ENCODE measurements at regions not wholly inside any gene's neighbourhood (a gene's known extent, or its start where the extent isn't known, plus 50 kb on each side); places are given as distances from the start of the nearest gene placed in this dataset.
"Not testable (repeated sequence)": the region's sequence is repeated elsewhere in the genome, so short reads cannot be mapped to it uniquely, and the experiment has no call there.

DNA sequence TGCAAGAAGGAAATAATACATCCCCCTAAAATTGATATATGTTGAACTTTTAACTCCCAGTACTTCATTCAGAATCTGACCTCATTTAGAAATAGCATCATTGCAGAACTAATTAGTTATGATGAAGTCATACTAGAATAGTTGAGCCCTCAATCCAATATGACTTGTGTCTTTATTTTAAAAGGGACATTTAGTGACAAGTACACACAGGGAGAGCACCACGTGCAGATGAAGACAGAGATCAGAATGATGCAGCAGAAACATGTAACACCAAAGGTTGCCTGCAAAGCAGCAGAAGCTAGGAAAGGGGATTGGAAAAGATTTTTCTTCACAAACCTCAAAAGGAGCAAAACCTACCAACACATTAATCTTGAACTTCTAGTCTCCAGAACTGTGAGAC lies 2602.5 kb downstream of the PCDH9 start:
- DNase-seq (ENCODE audit: low spot score): no peak
- in situ Hi-C loops (cut with MboI; ENCODE audit: low pct_unique_long_range_greater_than_20kb, low sequenced_read_pairs, unreplicated experiment): no loop called here
- TF ChIP-seq, protein P1, sequence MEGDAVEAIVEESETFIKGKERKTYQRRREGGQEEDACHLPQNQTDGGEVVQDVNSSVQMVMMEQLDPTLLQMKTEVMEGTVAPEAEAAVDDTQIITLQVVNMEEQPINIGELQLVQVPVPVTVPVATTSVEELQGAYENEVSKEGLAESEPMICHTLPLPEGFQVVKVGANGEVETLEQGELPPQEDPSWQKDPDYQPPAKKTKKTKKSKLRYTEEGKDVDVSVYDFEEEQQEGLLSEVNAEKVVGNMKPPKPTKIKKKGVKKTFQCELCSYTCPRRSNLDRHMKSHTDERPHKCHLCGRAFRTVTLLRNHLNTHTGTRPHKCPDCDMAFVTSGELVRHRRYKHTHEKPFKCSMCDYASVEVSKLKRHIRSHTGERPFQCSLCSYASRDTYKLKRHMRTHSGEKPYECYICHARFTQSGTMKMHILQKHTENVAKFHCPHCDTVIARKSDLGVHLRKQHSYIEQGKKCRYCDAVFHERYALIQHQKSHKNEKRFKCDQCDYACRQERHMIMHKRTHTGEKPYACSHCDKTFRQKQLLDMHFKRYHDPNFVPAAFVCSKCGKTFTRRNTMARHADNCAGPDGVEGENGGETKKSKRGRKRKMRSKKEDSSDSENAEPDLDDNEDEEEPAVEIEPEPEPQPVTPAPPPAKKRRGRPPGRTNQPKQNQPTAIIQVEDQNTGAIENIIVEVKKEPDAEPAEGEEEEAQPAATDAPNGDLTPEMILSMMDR (IDR thresholded peaks at IDR 0.05; ENCODE audit: extremely low read depth, insufficient read depth, missing control alignments): no peak

DNA sequence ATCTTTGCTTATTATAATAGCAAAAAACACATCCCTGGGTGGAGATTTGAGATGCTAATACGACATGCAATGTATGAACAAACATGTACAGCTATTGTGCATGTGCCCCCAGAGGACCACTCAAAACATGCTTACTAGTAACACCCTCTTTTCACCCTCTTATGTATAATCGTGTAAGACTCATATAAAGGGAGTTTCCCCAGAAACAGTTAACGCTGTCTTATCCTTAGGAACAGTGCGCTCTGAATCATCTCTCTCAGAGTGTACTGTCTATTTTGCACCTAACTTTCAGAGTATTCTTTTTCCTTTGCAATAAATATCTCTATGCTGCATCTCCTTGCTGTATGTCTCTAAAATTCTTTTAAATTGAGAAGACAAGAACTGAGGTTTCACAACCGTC lies 2604.0 kb downstream of the PCDH9 start:
- DNase-seq (ENCODE audit: low spot score): no peak
- in situ Hi-C loops (cut with MboI; ENCODE audit: low pct_unique_long_range_greater_than_20kb, low sequenced_read_pairs, unreplicated experiment): no loop called here
- TF ChIP-seq, protein P1 (IDR thresholded peaks at IDR 0.05; ENCODE audit: extremely low read depth, insufficient read depth, missing control alignments): no peak

DNA sequence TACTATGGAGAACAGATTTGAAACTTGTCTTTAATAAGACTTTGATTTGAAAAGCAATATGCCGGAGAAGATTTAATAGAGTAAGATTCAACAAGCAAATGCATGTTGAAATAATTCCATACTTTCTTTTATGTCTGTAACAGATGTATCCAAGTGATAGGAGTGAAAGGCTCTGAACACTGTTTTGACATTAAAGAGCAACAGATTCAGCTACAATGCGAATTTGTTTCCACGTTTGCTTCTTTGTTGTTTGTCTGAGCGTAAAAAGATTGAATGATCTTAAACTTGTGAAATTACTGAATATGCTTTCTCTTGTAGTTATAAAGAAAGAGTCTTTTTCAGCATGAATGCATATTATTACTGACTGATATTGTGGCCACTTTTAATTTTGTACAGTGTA lies 2612.9 kb downstream of the PCDH9 start:
- no peak for DNase-seq (ENCODE audit: low spot score)
- TF ChIP-seq, protein P1 (IDR thresholded peaks at IDR 0.05; ENCODE audit: extremely low read depth, insufficient read depth, missing control alignments): no peak
- in situ Hi-C loops (cut with MboI; ENCODE audit: low pct_unique_long_range_greater_than_20kb, low sequenced_read_pairs, unreplicated experiment): no loop called here

DNA sequence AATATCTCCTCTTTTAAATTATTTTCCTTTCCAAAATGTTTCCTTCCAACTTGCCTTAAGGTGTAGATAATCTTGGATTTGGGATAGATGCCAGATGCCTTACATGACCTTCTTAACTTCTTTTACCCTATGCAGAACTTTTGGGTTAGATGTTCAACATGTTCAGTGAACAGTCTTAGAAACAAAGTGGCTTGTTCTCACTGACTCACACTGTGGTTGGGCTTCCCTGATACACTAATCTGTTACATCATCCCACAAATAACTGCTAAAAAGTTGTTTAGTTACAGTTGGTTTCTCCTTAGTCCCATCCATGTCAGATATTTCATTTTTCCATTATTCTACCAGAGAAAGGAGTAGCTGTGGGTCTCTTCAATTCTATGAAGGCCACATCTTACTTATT lies 2638.2 kb downstream of the PCDH9 start:
- in situ Hi-C loops (cut with MboI; ENCODE audit: low pct_unique_long_range_greater_than_20kb, low sequenced_read_pairs, unreplicated experiment): no loop called here
- TF ChIP-seq, protein P1 (IDR thresholded peaks at IDR 0.05; ENCODE audit: extremely low read depth, insufficient read depth, missing control alignments): no peak
- DNase-seq (ENCODE audit: low spot score): no peak

DNA sequence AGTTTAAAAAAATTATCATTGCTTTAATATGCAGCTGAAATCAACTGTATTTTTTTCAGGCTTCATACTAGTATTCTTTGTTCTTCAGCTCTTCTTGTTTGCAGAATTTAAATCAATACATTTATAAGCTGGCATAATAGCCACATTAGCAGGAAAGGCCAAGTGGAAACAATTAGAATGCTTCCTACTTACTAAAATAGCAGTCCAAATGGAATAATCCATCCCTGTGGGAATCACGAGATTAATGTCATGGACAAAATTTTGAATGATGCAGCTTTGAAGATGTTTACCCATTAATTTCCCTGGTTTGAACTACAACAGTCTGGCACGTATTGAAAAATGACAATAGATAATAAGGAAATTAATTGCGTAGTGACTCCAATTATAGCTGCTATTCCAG lies 2650.8 kb downstream of the PCDH9 start:
- DNase-seq (ENCODE audit: low spot score): no peak
- TF ChIP-seq, protein P1 (IDR thresholded peaks at IDR 0.05; ENCODE audit: extremely low read depth, insufficient read depth, missing control alignments): no peak
- in situ Hi-C loops (cut with MboI; ENCODE audit: low pct_unique_long_range_greater_than_20kb, low sequenced_read_pairs, unreplicated experiment): no loop called here

DNA sequence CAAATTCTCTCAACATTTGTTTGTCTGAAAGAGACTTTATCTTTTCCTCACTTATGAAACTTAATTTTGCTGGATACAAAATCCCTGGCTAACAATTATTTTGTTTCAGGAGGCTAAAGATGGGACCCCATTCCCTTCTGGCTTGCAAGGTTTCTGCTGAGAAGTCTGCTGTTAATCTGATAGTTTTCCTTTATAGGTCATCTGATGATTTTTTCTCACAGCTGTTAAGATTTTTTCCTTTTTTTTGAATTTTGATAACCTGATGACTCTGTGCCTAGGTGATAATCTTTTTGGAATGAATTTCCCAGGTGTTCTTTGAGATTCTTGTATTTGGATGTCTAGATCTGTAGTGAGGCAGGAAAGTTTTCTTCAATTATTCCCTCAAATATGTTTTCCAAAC lies 2661.4 kb downstream of the PCDH9 start:
- TF ChIP-seq, protein P1 (IDR thresholded peaks at IDR 0.05; ENCODE audit: extremely low read depth, insufficient read depth, missing control alignments): no peak
- no peak for DNase-seq (ENCODE audit: low spot score)
- in situ Hi-C loops (cut with MboI; ENCODE audit: low pct_unique_long_range_greater_than_20kb, low sequenced_read_pairs, unreplicated experiment): no loop called here

DNA sequence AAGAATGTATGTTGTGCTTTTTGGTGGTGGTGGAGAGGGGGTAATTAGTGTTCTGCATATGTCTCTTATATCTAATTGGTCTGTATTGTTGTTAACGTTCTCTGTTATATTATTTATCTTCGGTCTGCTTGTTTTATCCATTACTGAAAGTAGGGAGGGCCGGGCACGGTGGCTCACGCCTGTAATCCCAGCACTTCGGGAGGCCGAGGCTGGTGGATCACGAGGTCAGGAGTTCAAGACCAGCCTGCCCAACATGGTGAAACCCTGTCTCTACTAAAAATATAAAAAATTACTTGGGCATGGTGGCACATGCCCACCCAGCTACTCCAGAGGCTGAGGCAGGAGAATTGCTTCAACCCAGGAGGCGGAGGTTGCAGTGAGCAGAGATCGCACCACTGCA lies 2672.1 kb downstream of the PCDH9 start:
- not testable (repeated sequence) for DNase-seq (ENCODE audit: low spot score)

More for the DNA sequence above, 2672.1 kb downstream of the PCDH9 start:
- in situ Hi-C loops (cut with MboI; ENCODE audit: low pct_unique_long_range_greater_than_20kb, low sequenced_read_pairs, unreplicated experiment): not testable (repeated sequence)

All from GM13977 (cell line).